ENCODE measurements at regions not wholly inside any gene's neighbourhood (a gene's known extent, or its start where the extent isn't known, plus 50 kb on each side); places are given as distances from the start of the nearest gene placed in this dataset.

DNA sequence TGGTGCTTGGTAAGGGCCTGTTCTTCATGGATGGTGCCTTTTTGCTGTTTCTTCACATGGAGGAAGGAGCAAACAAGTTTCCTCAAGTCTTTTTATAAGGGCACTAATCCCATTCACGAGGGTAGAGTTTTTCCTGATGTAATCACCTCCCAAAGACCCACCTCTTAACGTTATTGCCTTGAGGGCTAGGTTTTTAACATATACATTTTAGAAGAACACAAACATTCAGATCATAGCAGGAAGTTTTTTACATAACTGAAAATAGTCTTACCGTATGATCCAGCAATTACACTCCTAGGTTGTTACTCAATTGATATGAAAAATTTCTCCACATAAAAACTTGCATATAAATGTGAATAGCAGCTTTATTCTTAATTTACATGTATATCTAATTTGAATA is 976.3 kb downstream of the DSC3 start:
- no peaks in the 10 kb centered on the region for H3K27me3 ChIP-seq
- H3K9me3 ChIP-seq, result no peaks in the 10 kb centered on the region
- no peaks in the 10 kb centered on the region for H3K4me1 ChIP-seq
- TF ChIP-seq POLR2A (IDR thresholded peaks at IDR 0.05), result no peak
- TF ChIP-seq, protein P1, sequence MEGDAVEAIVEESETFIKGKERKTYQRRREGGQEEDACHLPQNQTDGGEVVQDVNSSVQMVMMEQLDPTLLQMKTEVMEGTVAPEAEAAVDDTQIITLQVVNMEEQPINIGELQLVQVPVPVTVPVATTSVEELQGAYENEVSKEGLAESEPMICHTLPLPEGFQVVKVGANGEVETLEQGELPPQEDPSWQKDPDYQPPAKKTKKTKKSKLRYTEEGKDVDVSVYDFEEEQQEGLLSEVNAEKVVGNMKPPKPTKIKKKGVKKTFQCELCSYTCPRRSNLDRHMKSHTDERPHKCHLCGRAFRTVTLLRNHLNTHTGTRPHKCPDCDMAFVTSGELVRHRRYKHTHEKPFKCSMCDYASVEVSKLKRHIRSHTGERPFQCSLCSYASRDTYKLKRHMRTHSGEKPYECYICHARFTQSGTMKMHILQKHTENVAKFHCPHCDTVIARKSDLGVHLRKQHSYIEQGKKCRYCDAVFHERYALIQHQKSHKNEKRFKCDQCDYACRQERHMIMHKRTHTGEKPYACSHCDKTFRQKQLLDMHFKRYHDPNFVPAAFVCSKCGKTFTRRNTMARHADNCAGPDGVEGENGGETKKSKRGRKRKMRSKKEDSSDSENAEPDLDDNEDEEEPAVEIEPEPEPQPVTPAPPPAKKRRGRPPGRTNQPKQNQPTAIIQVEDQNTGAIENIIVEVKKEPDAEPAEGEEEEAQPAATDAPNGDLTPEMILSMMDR (IDR thresholded peaks at IDR 0.05), result no peak
- no peak for DNase-seq
- H3K4me3 ChIP-seq (replicated peaks in 1 of 3), result no peak overlapping the region
- no peak overlapping the region for H3K27ac ChIP-seq
- H3K36me3 ChIP-seq, result no peaks in the 10 kb centered on the region
- intact Hi-C loops (cut with DNase I), result no loop called here
- 58 to 61% methylated on average over 3 of the region's 3 CpGs for WGBS, 2 donors

GRCh38 chr18:30057398-30057797 is 985.1 kb downstream of the DSC3 start:
- no peaks in the 10 kb centered on the region for H3K36me3 ChIP-seq
- H3K4me1 ChIP-seq, result no peaks in the 10 kb centered on the region
- TF ChIP-seq, protein P1 (IDR thresholded peaks at IDR 0.05), result no peak
- no peak for TF ChIP-seq POLR2A (IDR thresholded peaks at IDR 0.05)
- no peaks in the 10 kb centered on the region for H3K9me3 ChIP-seq
- no peak for DNase-seq
- H3K27me3 ChIP-seq, result no peaks in the 10 kb centered on the region
- intact Hi-C loops (cut with DNase I), result no loop called here
- H3K4me3 ChIP-seq (replicated peaks in 1 of 3), result no peak overlapping the region
- no peak overlapping the region for H3K27ac ChIP-seq

- DNase-seq, result no peak
- H3K27me3 ChIP-seq, result no peaks in the 10 kb centered on the region
- TF ChIP-seq, protein P1 (IDR thresholded peaks at IDR 0.05), result no peak
- TF ChIP-seq POLR2A (IDR thresholded peaks at IDR 0.05), result no peak
- H3K4me1 ChIP-seq, result no peaks in the 10 kb centered on the region
- H3K9me3 ChIP-seq, result no peaks in the 10 kb centered on the region
- H3K36me3 ChIP-seq, result no peaks in the 10 kb centered on the region
- 89 to 96% methylated on average over 2 of the region's 2 CpGs for WGBS, 2 donors
- no peak overlapping the region for H3K27ac ChIP-seq
- intact Hi-C loops (cut with DNase I), result no loop called here
- no peak overlapping the region for H3K4me3 ChIP-seq (replicated peaks in 1 of 3)
These were observed 986.0 kb downstream of the DSC3 start for GRCh38 chr18:30056528-30056927.

GRCh38 chr18:30044496-30044895 is 998.0 kb downstream of the DSC3 start:
- intact Hi-C loops (cut with DNase I), result no loop called here

DNA sequence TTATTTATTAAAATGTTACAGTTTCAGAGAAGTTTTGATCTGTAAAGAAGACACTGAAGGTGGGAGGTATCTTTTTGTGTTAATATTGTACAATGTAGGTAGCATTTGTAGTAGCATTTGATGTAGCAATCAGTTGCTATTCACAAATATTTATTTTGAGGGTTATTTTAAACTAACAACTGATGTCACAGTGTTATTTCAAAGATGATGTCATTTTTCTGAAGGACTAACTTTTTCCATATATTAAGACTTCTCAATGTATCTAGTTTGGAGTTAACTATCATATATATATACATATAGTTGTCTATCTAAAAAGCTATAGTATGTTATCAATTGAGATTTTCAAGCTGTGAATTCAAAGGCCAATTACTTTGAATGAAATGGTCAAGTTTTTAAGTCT is 1003.3 kb downstream of the DSC3 start:
- Histone ChIP-seq H3K27me3 (no peaks in the 10 kb centered on the region), H3K27ac (no peak overlapping the region), H3K4me3 (replicated peaks in 1 of 3) (no peak overlapping the region), H3K4me1 (no peaks in the 10 kb centered on the region), H3K9me3 (no peaks in the 10 kb centered on the region), H3K36me3 (no peaks in the 10 kb centered on the region)
- intact Hi-C loops (cut with DNase I), result no loop called here
- DNase-seq, result no peak
- TF ChIP-seq, protein P1 (IDR thresholded peaks at IDR 0.05), result no peak
- no peak for TF ChIP-seq POLR2A (IDR thresholded peaks at IDR 0.05)

More at GRCh38 chr18:30044496-30044895, 998.0 kb downstream of the DSC3 start:
- no peaks in the 10 kb centered on the region for H3K36me3 ChIP-seq
- H3K27ac ChIP-seq, result no peak overlapping the region
- no peak overlapping the region for H3K4me3 ChIP-seq (replicated peaks in 1 of 3)
- TF ChIP-seq POLR2A (IDR thresholded peaks at IDR 0.05), result no peak
- TF ChIP-seq, protein P1 (IDR thresholded peaks at IDR 0.05), result no peak
- DNase-seq, result no peak
- H3K4me1 ChIP-seq, result peaks cover 9 to 12% of the 10 kb centered on the region in 2 donors
- H3K27me3 ChIP-seq, result no peaks in the 10 kb centered on the region
- H3K9me3 ChIP-seq, result no peaks in the 10 kb centered on the region
- 67 to 76% methylated on average over 5 of the region's 5 CpGs for WGBS, 2 donors
